Jurkat, Clone E6-1 (cell line): ENCODE measurements at regions not wholly inside any gene's neighbourhood (a gene's known extent, or its start where the extent isn't known, plus 50 kb on each side); places are given as distances from the start of the nearest gene placed in this dataset.
"Not testable (repeated sequence)": the region's sequence is repeated elsewhere in the genome, so short reads cannot be mapped to it uniquely, and the experiment has no call there.

Experiments
- DNase-seq: peaks from one replicate; pipeline ENCODE4 v3.0.0-alpha.2; 2011; ENCODE audit warnings: low read depth, low spot score
- H3K4me3 ChIP-seq: 2 replicates; pipeline ENCODE4 v1.5.1; 2011; ENCODE audit warnings: mild to moderate bottlenecking, low read length, control low read depth, moderate library complexity

GRCh38 chr6:76831299-76831698, 632.0 kb downstream of the HTR1B start:
- no peak for DNase-seq
- H3K4me3 ChIP-seq = no peak overlapping the region

- not testable (repeated sequence) for DNase-seq, H3K4me3 ChIP-seq
These were observed 639.7 kb downstream of the HTR1B start for GRCh38 chr6:76823578-76823977.

- no peak overlapping the region for H3K4me3 ChIP-seq
- no peak for DNase-seq
These were observed 644.8 kb downstream of the HTR1B start for GRCh38 chr6:76818451-76818850.

DNA sequence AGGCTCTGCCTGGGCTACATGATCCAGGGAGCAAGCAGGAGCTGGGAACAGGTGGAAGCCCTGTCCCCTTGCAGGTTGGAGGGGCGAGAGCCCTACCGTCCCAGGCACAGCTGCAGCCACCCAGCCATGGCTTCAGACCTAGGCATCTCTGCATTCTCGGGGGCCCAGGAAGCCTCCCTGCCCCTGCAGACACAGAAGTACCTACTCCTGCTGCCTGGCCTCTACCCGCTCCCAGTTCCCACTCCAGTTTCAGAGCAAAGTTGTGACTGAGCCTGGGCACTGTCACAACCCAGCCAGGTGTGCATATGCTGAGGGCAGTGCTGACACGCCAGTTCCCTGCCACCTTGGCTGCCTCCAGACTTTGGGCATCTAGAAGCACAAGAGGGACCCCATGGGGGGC, 645.9 kb downstream of the HTR1B start:
- no peak for DNase-seq
- no peak overlapping the region for H3K4me3 ChIP-seq

DNA sequence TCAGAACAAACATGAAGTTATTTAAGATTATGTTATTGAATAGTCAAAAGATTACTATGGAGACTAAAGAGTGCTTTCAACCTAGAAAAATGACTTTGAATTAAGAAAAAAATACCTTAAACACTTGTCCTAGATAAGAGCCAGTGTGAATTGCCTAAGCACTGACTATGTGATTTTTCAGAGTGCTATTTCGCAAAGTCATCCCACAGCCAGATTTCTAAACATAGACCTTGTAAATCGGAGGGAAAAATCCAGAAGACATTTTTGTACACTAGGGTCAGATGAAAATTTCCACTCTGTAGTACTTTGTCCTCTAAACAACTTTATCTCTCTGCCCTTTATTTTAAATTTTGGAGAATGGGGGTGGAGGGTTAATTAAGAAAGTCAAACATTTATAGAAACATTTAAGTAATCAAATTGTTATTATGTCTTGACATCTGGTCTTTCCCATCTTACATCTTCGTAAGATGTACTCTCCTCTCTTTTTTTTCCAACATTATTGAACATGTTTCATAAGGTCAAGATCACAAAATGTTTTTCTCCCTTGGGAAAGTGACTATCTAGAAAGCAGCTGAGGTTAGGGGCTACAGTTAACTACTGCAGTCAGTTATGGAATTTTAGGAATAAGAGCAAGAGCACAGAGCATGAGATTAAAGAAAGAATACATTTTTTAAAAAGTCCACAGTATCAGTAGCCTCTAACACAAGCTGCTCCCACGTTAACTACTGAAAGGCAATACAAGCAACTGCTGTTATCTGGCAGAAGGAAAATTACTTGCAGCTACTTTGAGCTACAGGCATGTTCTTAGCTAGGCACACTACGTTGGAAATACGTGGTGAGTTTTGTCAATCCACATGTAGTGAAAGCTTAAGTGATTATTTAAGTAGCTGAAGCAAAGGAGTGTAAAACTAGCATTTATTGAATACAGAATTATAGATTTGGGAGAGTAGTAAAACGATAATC, 648.5 kb downstream of the HTR1B start:
- DNase-seq = no peak
- no peak overlapping the region for H3K4me3 ChIP-seq

GRCh38 chr6:76810286-76810685, 653.0 kb downstream of the HTR1B start:
- no peak for DNase-seq
- no peak overlapping the region for H3K4me3 ChIP-seq

DNA sequence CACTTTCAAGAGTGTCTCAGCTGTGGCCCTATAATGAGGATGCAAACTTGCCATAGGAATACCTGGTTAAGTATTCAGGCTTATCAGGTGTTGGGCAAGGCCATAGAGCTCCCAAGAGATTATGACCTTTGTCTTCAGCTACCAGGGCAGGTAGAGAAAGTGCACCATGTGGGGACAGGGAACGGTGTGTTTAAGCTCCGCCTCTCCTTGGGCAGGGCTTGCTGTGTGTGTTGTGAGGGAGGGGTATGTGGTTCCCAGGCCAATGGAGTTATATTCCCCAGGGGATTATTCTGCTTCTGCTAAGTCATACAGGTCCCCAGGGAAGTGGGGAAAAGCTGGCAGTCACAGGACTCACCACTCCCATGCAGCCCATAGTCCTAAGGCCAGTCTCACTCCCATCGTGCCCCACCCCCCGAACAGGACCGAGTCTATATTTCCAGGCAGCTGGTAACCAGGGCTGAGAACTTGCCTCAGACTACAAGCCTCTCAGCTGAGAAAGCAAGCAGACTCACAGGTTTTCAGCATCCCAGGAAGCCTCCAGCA, 660.2 kb downstream of the HTR1B start:
- no peak for DNase-seq
- no peak overlapping the region for H3K4me3 ChIP-seq

- no peak for DNase-seq
These were observed 670.9 kb downstream of the HTR1B start for GRCh38 chr6:76792394-76792793.

GRCh38 chr6:76790881-76791280, 672.4 kb downstream of the HTR1B start:
- H3K4me3 ChIP-seq = no peak overlapping the region
- no peak for DNase-seq

More at GRCh38 chr6:76792394-76792793, 670.9 kb downstream of the HTR1B start:
- no peak overlapping the region for H3K4me3 ChIP-seq

GRCh38 chr6:76790045-76790796, 673.1 kb downstream of the HTR1B start:
- H3K4me3 ChIP-seq = no peak overlapping the region
- no peak for DNase-seq

DNA sequence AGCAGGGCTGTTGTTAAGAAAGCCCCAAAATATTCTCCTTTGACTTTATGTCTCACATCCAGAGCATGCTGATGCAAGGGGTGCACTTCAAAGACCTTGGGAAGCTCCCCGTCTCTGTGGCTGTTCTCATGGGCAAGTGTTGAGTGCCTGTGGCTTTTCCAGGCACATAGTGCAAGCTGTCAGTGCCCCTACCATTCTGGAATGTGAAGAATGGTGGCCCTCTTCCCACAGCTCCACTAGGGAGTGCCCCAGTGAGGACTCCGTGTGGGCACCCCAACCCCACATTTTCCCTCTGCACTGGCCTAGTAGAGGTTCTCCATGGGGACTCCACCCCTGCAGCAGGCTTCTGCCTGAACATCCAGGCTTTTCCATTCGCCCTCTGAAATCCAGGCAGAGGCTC, 673.7 kb downstream of the HTR1B start:
- no peak for DNase-seq
- H3K4me3 ChIP-seq = no peak overlapping the region

GRCh38 chr6:76788155-76788554, 675.1 kb downstream of the HTR1B start:
- no peak for DNase-seq
- H3K4me3 ChIP-seq = no peak overlapping the region

- no peak overlapping the region for H3K4me3 ChIP-seq
- no peak for DNase-seq
These were observed 684.2 kb downstream of the HTR1B start for GRCh38 chr6:76779068-76779467.

DNA sequence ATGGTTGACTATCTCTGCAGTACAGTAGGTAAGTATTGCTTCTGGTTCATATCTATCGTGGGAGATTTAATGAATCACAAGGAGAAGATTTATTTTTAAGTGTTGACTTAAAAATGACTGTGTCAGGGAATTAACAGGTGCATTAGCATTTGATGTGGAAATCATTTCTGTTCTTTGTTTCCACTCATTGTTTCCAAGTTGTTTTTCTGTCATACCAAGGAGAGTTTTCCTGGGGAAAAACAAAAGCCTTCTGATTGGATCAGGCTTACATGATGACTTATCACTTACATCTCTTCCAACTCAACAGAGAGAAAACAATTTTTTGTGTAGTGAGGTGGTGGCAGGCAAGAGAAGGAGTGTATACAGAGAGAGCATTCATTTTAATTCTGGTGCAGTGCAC, 686.4 kb downstream of the HTR1B start:
- no peak for DNase-seq
- no peak overlapping the region for H3K4me3 ChIP-seq

GRCh38 chr6:76774781-76775384, 688.4 kb downstream of the HTR1B start:
- no peak for DNase-seq
- H3K4me3 ChIP-seq = no peak overlapping the region

DNA sequence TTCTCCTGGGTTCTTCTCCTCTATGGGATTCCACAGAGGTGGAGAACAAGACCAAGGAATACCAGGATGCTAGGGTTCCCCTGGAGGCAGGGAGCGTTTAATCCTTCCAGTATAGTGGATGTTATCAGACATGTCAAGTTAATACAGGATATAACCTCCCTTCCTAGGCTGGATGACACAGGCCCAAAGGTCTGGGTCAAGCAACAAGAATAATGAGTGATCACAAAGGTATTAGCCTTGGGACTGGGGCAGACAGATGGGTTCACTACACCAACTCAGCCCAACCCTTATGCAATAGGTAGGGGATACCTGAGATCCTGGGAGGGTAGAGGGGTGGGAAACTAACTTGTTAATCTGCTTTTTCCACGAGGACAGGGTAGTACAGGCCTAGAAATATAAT, 690.3 kb downstream of the HTR1B start:
- DNase-seq = no peak
- H3K4me3 ChIP-seq = no peak overlapping the region

DNA sequence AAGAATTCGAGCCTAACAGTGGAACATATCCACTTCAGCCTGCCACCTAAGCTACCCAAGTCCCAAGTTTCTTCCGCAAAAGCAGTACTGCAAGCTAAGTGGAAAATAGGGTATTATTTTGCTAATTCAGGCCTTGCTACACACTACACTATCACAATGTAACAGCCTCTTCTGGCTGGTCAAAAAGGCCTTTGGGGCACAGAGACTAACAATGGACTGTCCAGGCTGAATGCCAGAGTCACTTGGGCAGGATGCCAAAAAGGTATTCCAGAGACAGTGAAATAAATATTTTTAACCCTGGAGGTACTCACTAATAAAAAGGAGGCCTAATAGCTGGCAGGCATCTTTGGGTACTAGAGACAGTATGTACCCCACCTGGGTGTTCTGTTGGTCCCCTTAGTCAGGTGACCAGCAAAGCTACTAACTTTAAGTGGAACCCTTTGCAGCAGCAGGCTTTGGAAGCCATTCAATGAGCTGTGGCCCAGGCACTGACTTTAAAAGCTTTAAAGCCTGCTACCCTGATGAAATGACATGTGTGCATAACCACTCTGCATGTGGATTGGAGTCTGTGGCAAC, 692.1 kb downstream of the HTR1B start:
- no peak for DNase-seq
- no peak overlapping the region for H3K4me3 ChIP-seq

DNA sequence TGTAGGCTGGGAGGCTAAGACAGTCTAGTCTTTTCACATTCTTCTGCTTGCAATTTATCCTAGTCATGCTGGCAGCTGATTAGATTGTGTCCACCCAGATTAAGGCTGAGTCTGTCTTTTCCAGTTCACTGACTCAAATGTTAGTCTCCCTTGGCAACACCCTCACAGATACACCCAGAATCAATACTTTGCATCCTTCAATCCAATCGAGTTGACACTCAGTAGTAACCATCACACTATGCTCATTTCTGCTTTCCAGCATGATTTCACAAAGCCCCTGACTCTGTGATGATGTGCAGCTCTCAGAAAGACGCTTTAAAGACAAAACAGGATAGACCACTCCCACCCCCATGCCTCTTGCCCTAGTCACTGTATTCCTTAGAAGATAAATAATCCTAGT, 693.0 kb downstream of the HTR1B start:
- H3K4me3 ChIP-seq = no peak overlapping the region
- no peak for DNase-seq

DNA sequence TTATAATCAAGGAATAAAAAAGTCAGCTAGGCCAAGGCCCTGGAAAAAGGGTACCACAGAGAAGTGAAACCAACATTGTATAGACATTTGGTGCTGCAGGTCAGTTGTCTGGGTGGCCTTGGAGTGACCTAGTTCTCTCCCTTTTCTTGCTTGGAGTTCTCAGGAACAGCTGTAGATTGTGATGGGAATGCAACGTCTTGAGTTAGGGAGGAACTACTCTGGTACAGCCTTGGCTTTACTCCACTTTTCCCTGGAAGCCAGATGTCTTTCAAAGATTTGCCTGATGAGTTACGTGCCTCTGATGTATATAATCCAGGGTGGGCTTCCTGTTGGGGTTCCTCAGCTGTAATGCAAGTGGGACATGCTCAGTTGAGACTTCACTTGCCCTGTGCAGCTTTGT, 694.7 kb downstream of the HTR1B start:
- DNase-seq = no peak
- H3K4me3 ChIP-seq = no peak overlapping the region
